LNCAP (cell line): ENCODE measurements at regions not wholly inside any gene's neighbourhood (a gene's known extent, or its start where the extent isn't known, plus 50 kb on each side); places are given as distances from the start of the nearest gene placed in this dataset.

Experiments
- TF ChIP-seq, protein P1 (sequence below): fragments of 450-650 bp; IDR thresholded peaks from 2 replicates; pipeline ENCODE4 v1.5.1; 2017; ENCODE audit warnings: mild to moderate bottlenecking

DNA sequence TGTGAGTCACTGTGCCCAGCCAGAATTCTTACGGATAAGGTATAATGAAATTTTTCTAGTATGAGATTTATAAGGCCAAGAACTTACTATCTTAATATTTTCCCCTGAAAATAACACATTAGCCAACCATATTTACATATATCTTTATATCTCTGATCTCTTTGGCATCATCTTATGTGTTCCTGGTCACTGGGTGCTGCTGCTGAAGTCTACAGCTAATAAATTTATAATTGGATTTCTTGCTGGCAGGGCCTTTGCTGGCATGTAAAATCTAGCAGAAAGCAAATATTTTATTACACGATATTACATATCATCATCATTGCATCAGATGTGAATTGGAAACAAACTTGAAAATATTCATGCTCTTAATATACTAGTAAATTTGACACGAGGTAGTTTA lies 590.7 kb downstream of the ANXA1 start:
- TF ChIP-seq, protein P1, sequence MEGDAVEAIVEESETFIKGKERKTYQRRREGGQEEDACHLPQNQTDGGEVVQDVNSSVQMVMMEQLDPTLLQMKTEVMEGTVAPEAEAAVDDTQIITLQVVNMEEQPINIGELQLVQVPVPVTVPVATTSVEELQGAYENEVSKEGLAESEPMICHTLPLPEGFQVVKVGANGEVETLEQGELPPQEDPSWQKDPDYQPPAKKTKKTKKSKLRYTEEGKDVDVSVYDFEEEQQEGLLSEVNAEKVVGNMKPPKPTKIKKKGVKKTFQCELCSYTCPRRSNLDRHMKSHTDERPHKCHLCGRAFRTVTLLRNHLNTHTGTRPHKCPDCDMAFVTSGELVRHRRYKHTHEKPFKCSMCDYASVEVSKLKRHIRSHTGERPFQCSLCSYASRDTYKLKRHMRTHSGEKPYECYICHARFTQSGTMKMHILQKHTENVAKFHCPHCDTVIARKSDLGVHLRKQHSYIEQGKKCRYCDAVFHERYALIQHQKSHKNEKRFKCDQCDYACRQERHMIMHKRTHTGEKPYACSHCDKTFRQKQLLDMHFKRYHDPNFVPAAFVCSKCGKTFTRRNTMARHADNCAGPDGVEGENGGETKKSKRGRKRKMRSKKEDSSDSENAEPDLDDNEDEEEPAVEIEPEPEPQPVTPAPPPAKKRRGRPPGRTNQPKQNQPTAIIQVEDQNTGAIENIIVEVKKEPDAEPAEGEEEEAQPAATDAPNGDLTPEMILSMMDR = no peak

DNA sequence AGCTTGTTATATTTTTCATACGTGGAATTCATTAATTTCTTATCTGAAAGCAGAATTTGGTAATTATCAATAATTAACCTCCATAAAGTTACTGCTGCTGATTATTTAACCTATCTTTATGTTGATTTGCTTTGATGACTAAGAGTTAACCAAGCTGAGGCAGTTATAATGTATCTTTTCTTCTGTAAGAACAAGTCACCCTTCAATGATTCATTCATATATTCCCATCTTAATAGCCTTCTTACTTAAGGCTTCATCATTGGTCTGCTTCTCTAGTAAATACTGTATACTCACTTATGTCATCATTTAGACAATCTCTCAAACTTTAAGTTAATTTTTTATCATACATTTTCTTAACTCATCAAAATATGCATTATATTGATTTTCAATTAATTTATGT lies 592.2 kb downstream of the ANXA1 start:
- TF ChIP-seq, protein P1 = no peak

DNA sequence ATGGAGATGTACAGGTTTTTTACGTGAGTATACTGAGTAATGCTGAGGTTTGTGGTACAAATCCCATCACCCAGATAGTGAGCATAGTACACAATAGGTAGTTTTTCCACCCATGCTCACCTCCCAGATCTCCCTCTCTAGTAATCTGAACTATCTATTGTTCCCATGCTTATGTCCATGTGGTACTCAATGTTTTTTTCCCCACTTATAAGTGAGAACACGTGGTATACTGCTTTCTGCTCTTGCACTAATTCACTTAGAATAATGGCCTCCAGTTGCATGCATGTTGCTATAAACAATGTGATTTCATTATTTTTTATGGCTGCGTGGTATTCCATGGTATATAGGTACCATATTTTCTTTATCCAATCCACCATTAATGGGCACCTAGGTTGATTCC lies 593.9 kb downstream of the ANXA1 start:
- TF ChIP-seq, protein P1 = no peak

DNA sequence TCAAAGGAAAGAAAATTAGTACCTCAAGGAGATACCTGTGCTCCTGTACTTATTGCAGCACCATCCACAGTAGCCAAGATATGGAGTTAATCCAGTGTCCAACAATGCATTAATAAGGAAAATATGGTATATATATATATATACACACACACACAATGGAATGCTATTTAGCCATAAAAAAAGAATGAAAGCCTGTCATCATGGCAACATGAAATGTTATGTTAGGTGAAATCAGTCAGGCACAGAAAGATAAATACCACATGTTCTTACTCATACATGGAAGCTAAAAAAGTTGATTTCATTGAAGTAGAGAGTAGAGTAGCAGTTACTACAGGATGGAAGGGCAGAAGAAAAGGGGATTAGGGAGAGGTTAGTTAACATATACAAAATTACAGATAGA lies 601.5 kb downstream of the ANXA1 start:
- TF ChIP-seq, protein P1 = no peak

DNA sequence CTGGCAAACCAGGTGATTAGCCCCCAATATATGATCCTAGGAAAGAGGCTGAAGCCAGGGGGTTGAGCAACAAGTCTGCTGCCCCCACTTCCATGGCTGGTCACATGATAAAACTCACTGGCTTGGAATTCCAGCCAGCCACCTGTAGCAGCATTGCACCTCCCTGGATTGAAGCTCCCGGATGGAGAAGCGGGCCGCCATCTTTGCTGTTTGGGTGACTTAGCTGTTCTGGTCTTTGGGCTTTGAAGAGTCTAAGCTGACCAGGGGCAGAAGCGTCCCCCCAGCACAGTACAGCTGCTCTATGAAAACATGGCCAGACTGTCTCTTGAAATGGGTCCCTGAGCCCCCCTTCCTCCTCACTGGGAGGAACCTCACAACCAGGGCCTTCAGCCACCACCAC lies 610.2 kb downstream of the ANXA1 start:
- TF ChIP-seq, protein P1 = no peak

DNA sequence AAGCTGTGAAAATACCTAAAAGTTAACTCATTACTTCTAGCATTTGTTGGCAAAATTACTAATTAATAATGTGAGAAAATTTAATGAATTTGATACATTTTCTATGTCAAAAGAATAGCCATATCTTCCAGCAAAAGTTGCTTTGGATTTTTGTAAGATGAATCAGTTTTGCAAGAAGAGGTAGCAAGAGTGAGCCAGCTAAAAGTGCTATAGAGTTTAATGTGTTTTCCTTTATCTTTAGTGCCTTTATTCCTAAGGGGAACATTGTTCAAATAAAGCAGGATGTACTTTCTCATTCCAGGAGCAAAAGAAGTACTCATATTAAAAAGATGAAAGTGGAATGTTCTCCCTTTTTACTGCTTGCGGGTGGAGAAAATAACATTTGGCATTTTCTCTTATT lies 622.2 kb downstream of the ANXA1 start:
- TF ChIP-seq, protein P1 = no peak

DNA sequence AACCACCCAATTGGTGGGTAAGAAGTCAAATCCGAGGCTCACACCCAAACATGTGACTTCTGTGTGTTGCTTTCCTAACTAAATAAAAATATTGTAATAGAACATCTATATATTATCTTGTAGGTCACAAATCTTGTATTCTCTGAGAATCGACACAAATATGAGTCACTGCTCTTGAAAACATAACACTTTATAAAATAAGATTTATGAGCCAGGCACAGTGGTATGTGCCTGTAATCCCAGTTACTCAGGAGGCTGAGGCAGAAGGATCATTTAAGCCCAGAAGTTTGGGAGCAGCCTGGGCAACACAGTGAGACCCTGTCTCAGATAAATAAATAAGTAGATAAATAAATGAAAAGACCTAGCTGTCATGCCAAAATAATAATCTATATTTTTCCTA lies 624.1 kb downstream of the ANXA1 start:
- TF ChIP-seq, protein P1 = no peak

DNA sequence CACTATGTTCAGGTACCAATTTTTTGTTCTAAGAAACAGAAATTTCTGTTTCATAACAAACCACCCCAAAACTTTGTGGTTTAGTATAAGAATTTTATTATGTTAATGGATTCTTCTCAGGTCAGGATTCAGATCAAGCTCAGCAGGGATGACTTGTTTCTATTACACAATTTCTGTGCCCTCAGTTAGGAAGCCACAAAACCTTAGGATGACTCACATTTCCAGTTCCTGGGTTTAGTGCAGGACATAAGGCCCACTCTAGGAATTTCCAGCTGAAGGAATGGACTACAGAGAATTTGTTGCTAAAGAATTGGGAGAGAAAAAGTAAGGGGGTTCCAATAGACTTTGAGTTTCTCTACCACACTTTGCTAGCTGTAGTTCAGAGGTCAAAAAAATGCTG lies 629.3 kb downstream of the ANXA1 start:
- TF ChIP-seq, protein P1 = no peak
